BLaER1 (cell line): ENCODE measurements at regions not wholly inside any gene's neighbourhood (a gene's known extent, or its start where the extent isn't known, plus 50 kb on each side); places are given as distances from the start of the nearest gene placed in this dataset.

ENCODE experiments used
- H3K27ac ChIP-seq: shearing (Covaris generic); formaldehyde crosslinking; 2 replicates; pipeline ENCODE4 v1.8.1; 2022
- H3K27me3 ChIP-seq: shearing (Covaris generic); formaldehyde crosslinking; 2 replicates; pipeline ENCODE4 v1.8.1; 2022
- H3K36me3 ChIP-seq: shearing (Covaris generic); formaldehyde crosslinking; 2 replicates; pipeline ENCODE4 v1.8.1; 2022
- H3K4me1 ChIP-seq: shearing (Covaris generic); formaldehyde crosslinking; 2 replicates; pipeline ENCODE4 v1.8.1; 2022
- H3K4me2 ChIP-seq: shearing (Covaris generic); formaldehyde crosslinking; 2 replicates; pipeline ENCODE4 v1.8.1; 2022
- H3K4me3 ChIP-seq: shearing (Covaris generic); formaldehyde crosslinking; 2 replicates; pipeline ENCODE4 v1.8.1; 2022
- H3K9ac ChIP-seq: shearing (Covaris generic); formaldehyde crosslinking; 2 replicates; pipeline ENCODE4 v1.8.1; 2022
- H3K9me3 ChIP-seq: shearing (Covaris generic); formaldehyde crosslinking; 2 replicates; pipeline ENCODE4 v1.8.1; 2022
- H4K20me1 ChIP-seq: shearing (Covaris generic); formaldehyde crosslinking; 2 replicates; pipeline ENCODE4 v1.8.1; 2022
- Cebpa-rat ChIP-seq: shearing (Covaris generic); IDR thresholded peaks from 2 replicates; pipeline ENCODE4 v1.8.1; 2022

GRCh38 chr5:97383996-97384395, 200.9 kb upstream of the RIOK2 start:
- Histone ChIP-seq H3K4me1 (no peaks in the 10 kb centered on the region), H3K27me3 (no peaks in the 10 kb centered on the region), H4K20me1 (no peaks in the 10 kb centered on the region), H3K36me3 (no peaks in the 10 kb centered on the region), H3K4me2 (no peak overlapping the region), H3K4me3 (no peak overlapping the region), H3K27ac (no peak overlapping the region), H3K9ac (no peak overlapping the region), H3K9me3 (no peaks in the 10 kb centered on the region)
- no peak for TF ChIP-seq Cebpa-rat

GRCh38 chr5:97388794-97389193, 205.7 kb upstream of the RIOK2 start:
- H3K4me3 ChIP-seq: no peak overlapping the region

GRCh38 chr5:97400537-97400936, 217.5 kb upstream of the RIOK2 start:
- no peaks in the 10 kb centered on the region for H4K20me1 ChIP-seq
- no peak overlapping the region for H3K27ac ChIP-seq
- H3K4me1 ChIP-seq: no peaks in the 10 kb centered on the region
- no peak for TF ChIP-seq Cebpa-rat
- no peaks in the 10 kb centered on the region for H3K27me3 ChIP-seq
- no peak overlapping the region for H3K4me2 ChIP-seq
- no peak overlapping the region for H3K9ac ChIP-seq
- no peaks in the 10 kb centered on the region for H3K36me3 ChIP-seq
- peaks cover 2% of the 10 kb centered on the region for H3K9me3 ChIP-seq
- no peak overlapping the region for H3K4me3 ChIP-seq

More at GRCh38 chr5:97388794-97389193, 205.7 kb upstream of the RIOK2 start:
- Histone ChIP-seq H3K4me1 (no peaks in the 10 kb centered on the region), H3K9me3 (peaks cover 1% of the 10 kb centered on the region), H3K36me3 (no peaks in the 10 kb centered on the region), H3K4me2 (no peak overlapping the region), H3K9ac (no peak overlapping the region), H3K27ac (no peak overlapping the region), H4K20me1 (no peaks in the 10 kb centered on the region), H3K27me3 (no peaks in the 10 kb centered on the region)
- no peak for TF ChIP-seq Cebpa-rat

GRCh38 chr5:97405941-97406340, 222.9 kb upstream of the RIOK2 start:
- Histone ChIP-seq H3K27me3 (no peaks in the 10 kb centered on the region), H4K20me1 (no peaks in the 10 kb centered on the region), H3K4me1 (peaks cover 8% of the 10 kb centered on the region; the same call in 1 of the 2 replicates), H3K9me3 (peaks cover 16% of the 10 kb centered on the region), H3K4me2 (no peak overlapping the region), H3K36me3 (no peaks in the 10 kb centered on the region), H3K4me3 (no peak overlapping the region), H3K9ac (no peak overlapping the region), H3K27ac (no peak overlapping the region)
- no peak for TF ChIP-seq Cebpa-rat

- Histone ChIP-seq H3K9ac (no peak overlapping the region), H3K4me1 (peaks cover 8% of the 10 kb centered on the region; the same call in 1 of the 2 replicates), H3K4me3 (no peak overlapping the region), H3K27ac (no peak overlapping the region), H3K27me3 (no peaks in the 10 kb centered on the region), H3K9me3 (peaks cover 16% of the 10 kb centered on the region), H4K20me1 (no peaks in the 10 kb centered on the region), H3K36me3 (no peaks in the 10 kb centered on the region), H3K4me2 (no peak overlapping the region)
- TF ChIP-seq Cebpa-rat: no peak
Measured at GRCh38 chr5:97406946-97407676, 224.1 kb upstream of the RIOK2 start.

- H3K4me2 ChIP-seq: no peak overlapping the region
Measured at GRCh38 chr5:97408331-97408730, 225.3 kb upstream of the RIOK2 start.

GRCh38 chr5:97412959-97413358, 229.9 kb upstream of the RIOK2 start:
- H3K4me2 ChIP-seq: no peak overlapping the region
- H3K9ac ChIP-seq: no peak overlapping the region
- no peaks in the 10 kb centered on the region for H3K9me3 ChIP-seq
- no peaks in the 10 kb centered on the region for H4K20me1 ChIP-seq
- TF ChIP-seq Cebpa-rat: no peak
- no peak overlapping the region for H3K27ac ChIP-seq
- H3K4me1 ChIP-seq: peaks cover 8% of the 10 kb centered on the region; the same call in 1 of the 2 replicates
- H3K27me3 ChIP-seq: no peaks in the 10 kb centered on the region
- no peak overlapping the region for H3K4me3 ChIP-seq
- no peaks in the 10 kb centered on the region for H3K36me3 ChIP-seq

More at GRCh38 chr5:97408331-97408730, 225.3 kb upstream of the RIOK2 start:
- Histone ChIP-seq H3K27me3 (no peaks in the 10 kb centered on the region), H3K4me3 (no peak overlapping the region), H3K27ac (no peak overlapping the region), H4K20me1 (no peaks in the 10 kb centered on the region), H3K36me3 (no peaks in the 10 kb centered on the region), H3K9me3 (peaks cover 16% of the 10 kb centered on the region), H3K4me1 (peaks cover 8% of the 10 kb centered on the region; the same call in 1 of the 2 replicates), H3K9ac (no peak overlapping the region)
- TF ChIP-seq Cebpa-rat: no peak

- no peak for TF ChIP-seq Cebpa-rat
- H3K4me2 ChIP-seq: no peak overlapping the region
Measured at GRCh38 chr5:97417986-97418385, 234.9 kb upstream of the RIOK2 start.

GRCh38 chr5:97418462-97418861, 235.4 kb upstream of the RIOK2 start:
- H3K27ac ChIP-seq: no peak overlapping the region
- H3K36me3 ChIP-seq: no peaks in the 10 kb centered on the region
- no peaks in the 10 kb centered on the region for H3K9me3 ChIP-seq
- TF ChIP-seq Cebpa-rat: no peak
- H3K4me2 ChIP-seq: no peak overlapping the region
- H3K4me3 ChIP-seq: no peak overlapping the region
- H3K9ac ChIP-seq: no peak overlapping the region
- H3K4me1 ChIP-seq: no peaks in the 10 kb centered on the region
- H4K20me1 ChIP-seq: no peaks in the 10 kb centered on the region
- H3K27me3 ChIP-seq: no peaks in the 10 kb centered on the region

More at GRCh38 chr5:97417986-97418385, 234.9 kb upstream of the RIOK2 start:
- no peaks in the 10 kb centered on the region for H3K9me3 ChIP-seq
- no peaks in the 10 kb centered on the region for H3K27me3 ChIP-seq
- H3K4me1 ChIP-seq: no peaks in the 10 kb centered on the region
- no peak overlapping the region for H3K27ac ChIP-seq
- no peak overlapping the region for H3K9ac ChIP-seq
- H3K4me3 ChIP-seq: no peak overlapping the region
- H4K20me1 ChIP-seq: no peaks in the 10 kb centered on the region
- no peaks in the 10 kb centered on the region for H3K36me3 ChIP-seq

- Histone ChIP-seq H3K4me3 (no peak overlapping the region), H3K9ac (no peak overlapping the region), H4K20me1 (no peaks in the 10 kb centered on the region), H3K27ac (no peak overlapping the region), H3K4me2 (no peak overlapping the region), H3K9me3 (no peaks in the 10 kb centered on the region), H3K27me3 (no peaks in the 10 kb centered on the region), H3K36me3 (no peaks in the 10 kb centered on the region), H3K4me1 (no peaks in the 10 kb centered on the region)
- no peak for TF ChIP-seq Cebpa-rat
Measured at GRCh38 chr5:97420646-97421045, 237.6 kb upstream of the RIOK2 start.

- H3K27ac ChIP-seq: no peak overlapping the region
- no peaks in the 10 kb centered on the region for H3K36me3 ChIP-seq
- H4K20me1 ChIP-seq: no peaks in the 10 kb centered on the region
- no peak overlapping the region for H3K4me3 ChIP-seq
- H3K4me1 ChIP-seq: no peaks in the 10 kb centered on the region
- H3K9me3 ChIP-seq: no peaks in the 10 kb centered on the region
- H3K27me3 ChIP-seq: no peaks in the 10 kb centered on the region
- no peak overlapping the region for H3K4me2 ChIP-seq
- H3K9ac ChIP-seq: no peak overlapping the region
- TF ChIP-seq Cebpa-rat: no peak
Measured at GRCh38 chr5:97422678-97423077, 239.6 kb upstream of the RIOK2 start.
